H9 (cell line): ENCODE measurements at regions not wholly inside any gene's neighbourhood (a gene's known extent, or its start where the extent isn't known, plus 50 kb on each side); places are given as distances from the start of the nearest gene placed in this dataset.
"Not testable (repeated sequence)": the region's sequence is repeated elsewhere in the genome, so short reads cannot be mapped to it uniquely, and the experiment has no call there.

Source experiments
- DNase-seq: peaks from one replicate; pipeline ENCODE4 v3.0.0-alpha.2; 2017
- H2AFZ ChIP-seq: one replicate; pipeline ENCODE4 v1.6.1; 2013; ENCODE audit warnings: mild to moderate bottlenecking, low read length, control low read depth, moderate library complexity
- H2AK5ac ChIP-seq: 2 replicates; pipeline ENCODE4 v1.6.1; 2013; ENCODE audit warnings: low read length, control low read depth, mixed read lengths; ENCODE audit not compliant: insufficient read length
- H2BK120ac ChIP-seq: one replicate; pipeline ENCODE4 v1.6.1; 2013; ENCODE audit warnings: low read depth, mild to moderate bottlenecking, low read length, control low read depth, inconsistent platforms; ENCODE audit not compliant: poor library complexity, severe bottlenecking
- H2BK12ac ChIP-seq: 2 replicates; pipeline ENCODE4 v1.6.1; 2013; ENCODE audit warnings: low read length, control low read depth, mixed read lengths, low read depth; ENCODE audit not compliant: insufficient read length
- H2BK15ac ChIP-seq: 2 replicates; pipeline ENCODE4 v1.6.1; 2013; ENCODE audit warnings: low read depth, low read length, control low read depth
- H2BK20ac ChIP-seq: one replicate; pipeline ENCODE4 v1.6.1; 2013; ENCODE audit warnings: low read depth, mild to moderate bottlenecking, low read length, control low read depth, inconsistent platforms; ENCODE audit not compliant: poor library complexity, severe bottlenecking
- H2BK5ac ChIP-seq: 2 replicates; pipeline ENCODE4 v1.6.1; 2013; ENCODE audit warnings: low read length, control low read depth, mixed read lengths; ENCODE audit not compliant: insufficient read length
- H3K14ac ChIP-seq: 2 replicates; pipeline ENCODE4 v1.6.1; 2013; ENCODE audit warnings: low read length, control low read depth; ENCODE audit not compliant: insufficient read depth
- H3K18ac ChIP-seq: 2 replicates; pipeline ENCODE4 v1.6.1; 2013; ENCODE audit warnings: low read depth, mild to moderate bottlenecking, mixed read lengths, low read length, control low read depth; ENCODE audit not compliant: insufficient read length
- H3K23ac ChIP-seq: 2 replicates; pipeline ENCODE4 v1.6.1; 2013; ENCODE audit warnings: low read length, control low read depth, mixed read lengths, low read depth; ENCODE audit not compliant: insufficient read length
- H3K23me2 ChIP-seq: 2 replicates; pipeline ENCODE4 v1.6.1; 2013; ENCODE audit warnings: low read depth, mild to moderate bottlenecking, mixed read lengths, low read length, control low read depth; ENCODE audit not compliant: insufficient read length, poor library complexity, severe bottlenecking
- H3K27ac ChIP-seq: 2 replicates; pipeline ENCODE4 v1.5.1; 2013; ENCODE audit warnings: low read length, control low read depth, mixed read lengths, low read depth; ENCODE audit not compliant: insufficient read length
- H3K27me3 ChIP-seq: 2 replicates; pipeline ENCODE4 v1.6.1; 2013; ENCODE audit warnings: low read length, control low read depth, inconsistent platforms; ENCODE audit not compliant: insufficient read depth
- H3K4ac ChIP-seq: 2 replicates; pipeline ENCODE4 v1.6.1; 2013; ENCODE audit warnings: low read depth, mild to moderate bottlenecking, control low read depth, inconsistent platforms, low read length, moderate library complexity
- H3K4me1 ChIP-seq: 2 replicates; pipeline ENCODE4 v1.6.1; 2013; ENCODE audit warnings: low read length, control low read depth, inconsistent platforms; ENCODE audit not compliant: insufficient read depth
- H3K4me2 ChIP-seq: 2 replicates; pipeline ENCODE4 v1.6.1; 2013; ENCODE audit warnings: low read length, control low read depth, mixed read lengths; ENCODE audit not compliant: insufficient read length, insufficient read depth
- H3K56ac ChIP-seq: 2 replicates; pipeline ENCODE4 v1.6.1; 2013; ENCODE audit warnings: low read depth, mild to moderate bottlenecking, mixed read lengths, low read length, control low read depth; ENCODE audit not compliant: insufficient read length
- H3K79me1 ChIP-seq: 2 replicates; pipeline ENCODE4 v1.6.1; 2013; ENCODE audit warnings: low read depth, mild to moderate bottlenecking, moderate library complexity, low read length, control low read depth, inconsistent platforms; ENCODE audit not compliant: insufficient read depth, poor library complexity, severe bottlenecking
- H3K79me2 ChIP-seq: 2 replicates; pipeline ENCODE4 v1.6.1; 2013; ENCODE audit warnings: low read length, control low read depth, inconsistent platforms; ENCODE audit not compliant: insufficient read depth
- H3K9ac ChIP-seq: 2 replicates; pipeline ENCODE4 v1.6.1; 2013; ENCODE audit warnings: low read length, control low read depth, mixed read lengths; ENCODE audit not compliant: insufficient read length; ENCODE audit errors: extremely low read depth
- H3K9me3 ChIP-seq: one replicate; pipeline ENCODE4 v1.6.1; 2013; ENCODE audit warnings: low read depth, low read length, inconsistent platforms; ENCODE audit not compliant: control insufficient read depth
- H3T11ph ChIP-seq: one replicate; pipeline ENCODE4 v1.6.1; 2013; ENCODE audit warnings: mild to moderate bottlenecking, low read length, control low read depth, inconsistent platforms
- H4K20me1 ChIP-seq: one replicate; pipeline ENCODE4 v1.6.1; 2013; ENCODE audit not compliant: control insufficient read depth, insufficient read length, insufficient read depth
- H4K5ac ChIP-seq: 2 replicates; pipeline ENCODE4 v1.6.1; 2013; ENCODE audit warnings: low read depth, mild to moderate bottlenecking, mixed read lengths, low read length, control low read depth; ENCODE audit not compliant: insufficient read length
- H4K8ac ChIP-seq: replicated peaks from 2 replicates; pipeline ENCODE4 v1.6.1; 2013; ENCODE audit warnings: low read length, control low read depth, mixed read lengths, low read depth; ENCODE audit not compliant: insufficient read length
- H4K91ac ChIP-seq: 2 replicates; pipeline ENCODE4 v1.6.1; 2013; ENCODE audit warnings: low read depth, mild to moderate bottlenecking, moderate library complexity, mixed read lengths, low read length, control low read depth; ENCODE audit not compliant: insufficient read length
- H3K27ac Mint-ChIP-seq, 3 experiments: 2 replicates in 2 of 3; 3 replicates in 1 of 3; pipeline ENCODE4 v1.8.0; 2020 to 2021; ENCODE audit warnings: mixed read lengths in 3 of 3, mild to moderate bottlenecking in 1 of 3, moderate library complexity in 1 of 3
- H3K27me3 Mint-ChIP-seq: 2 replicates; pipeline ENCODE4 v1.8.0; 2021; ENCODE audit warnings: low read depth, mild to moderate bottlenecking, moderate library complexity, mixed read lengths
- H3K36me3 Mint-ChIP-seq, 3 experiments: 2 replicates in 2 of 3; 3 replicates in 1 of 3; pipeline ENCODE4 v1.8.0; 2020 to 2021; ENCODE audit warnings: low read depth in 3 of 3, mixed read lengths in 3 of 3; ENCODE audit not compliant: insufficient read depth in 1 of 3
- H3K4me1 Mint-ChIP-seq, 2 experiments: 2 replicates each; pipeline ENCODE4 v1.8.0; 2020; ENCODE audit warnings: mixed read lengths in 2 of 2
- H3K4me3 Mint-ChIP-seq, 2 experiments: 2 replicates in 1 of 2; 3 replicates in 1 of 2; pipeline ENCODE4 v1.8.0; 2020 to 2021; ENCODE audit warnings: mild to moderate bottlenecking in 2 of 2, mixed read lengths in 2 of 2, moderate library complexity in 1 of 2
- H3K9me3 Mint-ChIP-seq, 2 experiments: 2 replicates in 1 of 2; 3 replicates in 1 of 2; pipeline ENCODE4 v1.8.0; 2020; ENCODE audit warnings: mild to moderate bottlenecking in 2 of 2, mixed read lengths in 2 of 2, moderate library complexity in 1 of 2
- WGBS: extraction: QIAGEN DNeasy Blood & Tissue Kit; methylation state at CpG from one replicate; pipeline ENCODE4 v1.1.7; 2013; ENCODE audit warnings: missing lambda C conversion rate, low lambda C conversion rate, mixed read lengths; ENCODE audit not compliant: insufficient read length; ENCODE audit errors: extremely low coverage; 5-methylcytosine and 5-hydroxymethylcytosine counted together

DNA sequence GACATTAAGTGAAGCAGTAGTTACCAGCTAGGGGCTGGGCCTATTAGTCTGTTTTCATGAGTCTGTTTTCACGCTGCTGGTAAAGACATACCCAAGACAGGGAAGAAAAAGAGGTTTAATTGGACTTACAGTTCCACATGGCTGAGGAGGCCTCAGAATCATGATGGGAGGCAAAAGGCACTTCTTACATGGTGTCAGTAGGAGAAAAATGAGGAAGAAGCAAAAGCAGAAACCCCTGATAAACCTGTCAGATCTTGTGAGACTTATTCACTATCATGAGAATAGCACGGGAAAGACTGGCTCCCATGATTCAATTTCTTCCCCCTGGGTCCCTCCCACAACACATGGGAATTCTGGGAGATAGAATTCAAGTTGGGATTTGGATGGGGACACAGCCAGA lies 108.0 kb upstream of the LNX1 start:
- H3K79me2 ChIP-seq, H2BK15ac ChIP-seq, H3K79me1 ChIP-seq, H3K36me3 Mint-ChIP-seq, H2BK5ac ChIP-seq, H3K23ac ChIP-seq, H4K5ac ChIP-seq, DNase-seq, H2BK20ac ChIP-seq, H2BK120ac ChIP-seq, H3K9me3 Mint-ChIP-seq, H3T11ph ChIP-seq, H3K4ac ChIP-seq, H3K9me3 ChIP-seq, H3K9ac ChIP-seq, H4K20me1 ChIP-seq, H4K91ac ChIP-seq, H2AK5ac ChIP-seq, H3K4me2 ChIP-seq, H3K4me1 ChIP-seq, H3K23me2 ChIP-seq, H2AFZ ChIP-seq, H2BK12ac ChIP-seq, H3K27me3 ChIP-seq, H3K14ac ChIP-seq, H3K27ac Mint-ChIP-seq, H3K27me3 Mint-ChIP-seq, H3K27ac ChIP-seq, H3K56ac ChIP-seq, H4K8ac ChIP-seq, H3K18ac ChIP-seq, H3K4me3 Mint-ChIP-seq: not testable (repeated sequence)
- H3K4me1 Mint-ChIP-seq: peaks cover 10 to 11% of the 10 kb centered on the region in 2 experiments
- no CpG with 5 or more reads among the region's 2 CpGs for WGBS
